Nephron (organoid): ENCODE measurements at regions not wholly inside any gene's neighbourhood (a gene's known extent, or its start where the extent isn't known, plus 50 kb on each side); places are given as distances from the start of the nearest gene placed in this dataset.

ENCODE experiments used
- H3K27ac Mint-ChIP-seq, 3 experiments: 2 replicates each; pipeline ENCODE4 v1.8.0; 2020; ENCODE audit warnings: mixed read lengths in 3 of 3, mild to moderate bottlenecking in 2 of 3, moderate library complexity in 1 of 3
- H3K27me3 Mint-ChIP-seq: 2 replicates; pipeline ENCODE4 v1.8.0; 2021; ENCODE audit warnings: low read depth, mild to moderate bottlenecking, moderate library complexity, mixed read lengths
- H3K36me3 Mint-ChIP-seq: 2 replicates; pipeline ENCODE4 v1.8.0; 2020; ENCODE audit warnings: low read depth, mixed read lengths
- H3K4me1 Mint-ChIP-seq: 2 replicates; pipeline ENCODE4 v1.8.0; 2020; ENCODE audit warnings: mixed read lengths
- H3K4me3 Mint-ChIP-seq, 3 experiments: 2 replicates each; pipeline ENCODE4 v1.8.0; 2020; ENCODE audit warnings: mild to moderate bottlenecking in 3 of 3, mixed read lengths in 3 of 3, moderate library complexity in 2 of 3
- H3K9me3 Mint-ChIP-seq: 2 replicates; pipeline ENCODE4 v1.8.0; 2020; ENCODE audit warnings: mixed read lengths
- TF ChIP-seq, protein P1 (sequence below), 3 experiments: fragments of 200-600 bp; sonication (generic); IDR thresholded peaks; one replicate each; pipeline ENCODE4 v1.5.0; 2021; ENCODE audit warnings: antibody characterized with exemption in 3 of 3; ENCODE audit not compliant: unreplicated experiment in 3 of 3

GRCh38 chr1:244186372-244186771 is 135.3 kb downstream of the ZBTB18 start:
- TF ChIP-seq, protein P1, sequence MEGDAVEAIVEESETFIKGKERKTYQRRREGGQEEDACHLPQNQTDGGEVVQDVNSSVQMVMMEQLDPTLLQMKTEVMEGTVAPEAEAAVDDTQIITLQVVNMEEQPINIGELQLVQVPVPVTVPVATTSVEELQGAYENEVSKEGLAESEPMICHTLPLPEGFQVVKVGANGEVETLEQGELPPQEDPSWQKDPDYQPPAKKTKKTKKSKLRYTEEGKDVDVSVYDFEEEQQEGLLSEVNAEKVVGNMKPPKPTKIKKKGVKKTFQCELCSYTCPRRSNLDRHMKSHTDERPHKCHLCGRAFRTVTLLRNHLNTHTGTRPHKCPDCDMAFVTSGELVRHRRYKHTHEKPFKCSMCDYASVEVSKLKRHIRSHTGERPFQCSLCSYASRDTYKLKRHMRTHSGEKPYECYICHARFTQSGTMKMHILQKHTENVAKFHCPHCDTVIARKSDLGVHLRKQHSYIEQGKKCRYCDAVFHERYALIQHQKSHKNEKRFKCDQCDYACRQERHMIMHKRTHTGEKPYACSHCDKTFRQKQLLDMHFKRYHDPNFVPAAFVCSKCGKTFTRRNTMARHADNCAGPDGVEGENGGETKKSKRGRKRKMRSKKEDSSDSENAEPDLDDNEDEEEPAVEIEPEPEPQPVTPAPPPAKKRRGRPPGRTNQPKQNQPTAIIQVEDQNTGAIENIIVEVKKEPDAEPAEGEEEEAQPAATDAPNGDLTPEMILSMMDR (IDR thresholded peaks at IDR 0.05; ENCODE audit: unreplicated experiment in 3 of 3) = no peak
- peaks cover 8% of the 10 kb centered on the region for H3K9me3 Mint-ChIP-seq
- H3K27me3 Mint-ChIP-seq = no peaks in the 10 kb centered on the region
- H3K4me1 Mint-ChIP-seq = no peaks in the 10 kb centered on the region
- H3K4me3 Mint-ChIP-seq = no peak overlapping the region
- H3K27ac Mint-ChIP-seq = no peak overlapping the region
- H3K36me3 Mint-ChIP-seq = no peaks in the 10 kb centered on the region

DNA sequence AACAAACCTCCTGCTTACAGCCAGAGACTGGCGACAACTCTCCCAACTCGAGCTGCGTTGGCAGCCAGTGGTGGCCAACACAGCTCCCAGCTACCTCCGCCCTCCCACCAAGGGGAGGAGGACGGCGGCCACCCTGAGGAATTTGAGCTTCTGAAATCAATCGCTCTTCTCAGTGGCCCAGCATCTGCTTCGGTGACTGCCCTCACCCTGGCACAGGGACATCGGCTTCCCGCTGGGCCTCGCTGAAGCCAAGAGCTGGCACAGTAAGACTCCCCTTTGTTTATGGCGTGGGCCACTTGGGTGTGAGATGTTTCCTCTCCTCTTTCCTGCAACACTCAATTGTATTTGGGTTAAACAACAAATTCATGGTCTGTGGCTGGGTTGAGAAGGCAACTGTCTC is 136.2 kb downstream of the ZBTB18 start:
- TF ChIP-seq, protein P1 (IDR thresholded peaks at IDR 0.05; ENCODE audit: unreplicated experiment in 3 of 3) = no peak
- peaks cover 8% of the 10 kb centered on the region for H3K9me3 Mint-ChIP-seq
- H3K4me3 Mint-ChIP-seq = no peak overlapping the region
- H3K4me1 Mint-ChIP-seq = no peaks in the 10 kb centered on the region
- H3K36me3 Mint-ChIP-seq = no peaks in the 10 kb centered on the region
- no peaks in the 10 kb centered on the region for H3K27me3 Mint-ChIP-seq
- H3K27ac Mint-ChIP-seq = no peak overlapping the region

DNA sequence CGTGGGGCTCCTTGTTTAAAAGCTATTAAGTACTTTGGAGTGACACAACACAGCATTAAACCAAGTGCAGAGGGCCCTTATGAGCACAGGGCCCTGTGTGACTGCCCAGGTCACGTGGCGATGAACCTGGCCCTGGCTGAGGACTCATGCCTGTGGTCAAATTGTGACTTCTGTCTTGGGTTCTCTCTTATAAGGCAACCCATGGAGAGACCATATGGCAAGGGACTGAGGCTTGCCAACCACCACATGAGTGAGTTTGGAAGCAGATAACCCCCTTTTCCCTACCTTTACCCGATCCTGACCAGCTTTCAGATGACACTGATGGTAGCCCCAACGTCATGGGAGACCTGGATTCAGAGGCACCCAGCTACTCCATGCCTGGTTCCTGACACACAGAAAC is 140.5 kb downstream of the ZBTB18 start:
- H3K27me3 Mint-ChIP-seq = no peaks in the 10 kb centered on the region
- no peak overlapping the region for H3K4me3 Mint-ChIP-seq
- H3K36me3 Mint-ChIP-seq = no peaks in the 10 kb centered on the region
- H3K9me3 Mint-ChIP-seq = peaks cover 8% of the 10 kb centered on the region
- no peak overlapping the region for H3K27ac Mint-ChIP-seq
- H3K4me1 Mint-ChIP-seq = no peaks in the 10 kb centered on the region
- TF ChIP-seq, protein P1 (IDR thresholded peaks at IDR 0.05; ENCODE audit: unreplicated experiment in 3 of 3) = no peak

DNA sequence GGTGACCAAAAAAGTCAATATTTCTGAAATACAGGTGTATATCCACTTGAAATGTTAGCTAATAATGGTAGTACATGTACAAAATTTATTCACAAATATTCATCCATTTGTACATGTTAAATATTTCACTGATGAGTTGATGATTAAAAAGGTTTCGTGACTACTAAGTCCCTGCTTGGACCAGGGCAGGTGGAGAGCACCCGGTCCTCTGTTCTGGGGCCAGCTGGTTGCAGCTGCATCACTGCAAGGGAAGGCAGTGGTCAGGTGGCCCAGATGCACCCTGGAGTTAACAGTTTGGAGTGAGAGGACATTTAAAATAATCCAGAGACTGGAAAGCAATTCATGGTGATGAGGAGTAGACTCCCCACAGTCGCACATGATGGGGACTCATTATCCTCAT is 141.2 kb downstream of the ZBTB18 start:
- TF ChIP-seq, protein P1 (IDR thresholded peaks at IDR 0.05; ENCODE audit: unreplicated experiment in 3 of 3) = no peak
- H3K4me3 Mint-ChIP-seq = no peak overlapping the region
- no peaks in the 10 kb centered on the region for H3K27me3 Mint-ChIP-seq
- peaks cover 8% of the 10 kb centered on the region for H3K9me3 Mint-ChIP-seq
- peaks cover 6% of the 10 kb centered on the region for H3K4me1 Mint-ChIP-seq
- H3K27ac Mint-ChIP-seq = no peak overlapping the region
- H3K36me3 Mint-ChIP-seq = no peaks in the 10 kb centered on the region

DNA sequence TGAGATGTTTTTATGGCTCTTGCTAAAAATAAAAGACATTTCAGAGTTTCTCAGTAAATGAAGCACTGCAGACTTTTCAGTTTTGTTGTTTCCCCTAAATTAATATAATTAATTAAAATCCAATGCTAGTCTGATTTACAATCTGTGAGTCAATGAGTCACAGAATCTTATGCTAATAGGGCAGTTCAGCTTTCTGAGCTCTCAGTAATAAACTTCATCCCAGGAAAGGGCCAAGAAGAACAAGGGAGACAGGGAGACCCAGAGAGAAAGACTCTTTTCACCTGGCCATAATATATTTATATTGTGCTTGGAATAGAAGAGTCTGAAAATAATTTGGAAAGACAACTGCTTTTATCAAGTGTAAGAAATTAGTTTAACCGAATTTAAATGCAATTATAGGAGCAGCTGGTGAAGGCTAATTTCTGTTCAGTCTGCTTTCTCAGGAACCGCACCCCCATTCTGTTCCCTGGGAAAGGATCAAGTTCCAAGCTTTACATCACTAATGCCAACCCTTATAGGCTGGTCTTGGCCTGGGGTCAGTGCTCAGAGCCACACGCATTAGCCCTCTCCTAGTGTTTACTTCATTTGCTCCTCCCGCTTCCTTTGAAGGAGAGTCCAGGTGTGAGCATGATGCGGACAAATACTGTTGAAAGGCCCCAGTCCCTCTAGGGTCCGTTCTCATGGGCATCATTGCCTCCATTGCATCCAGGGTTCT is 145.6 kb downstream of the ZBTB18 start:
- Mint-ChIP-seq H3K27me3 (no peaks in the 10 kb centered on the region), H3K9me3 (no peaks in the 10 kb centered on the region), H3K4me3 (no peak overlapping the region), H3K36me3 (no peaks in the 10 kb centered on the region), H3K4me1 (peaks cover 21% of the 10 kb centered on the region), H3K27ac (peak overlapping the region in 1 of 3 experiments; percentile 58)
- TF ChIP-seq, protein P1 (IDR thresholded peaks at IDR 0.05; ENCODE audit: unreplicated experiment in 3 of 3) = no peak

- Mint-ChIP-seq H3K4me1 (peaks cover 21% of the 10 kb centered on the region), H3K27me3 (no peaks in the 10 kb centered on the region), H3K36me3 (no peaks in the 10 kb centered on the region), H3K9me3 (no peaks in the 10 kb centered on the region), H3K4me3 (no peak overlapping the region), H3K27ac (peak overlapping the region in 1 of 3 experiments; percentile 40)
- TF ChIP-seq, protein P1 (IDR thresholded peaks at IDR 0.05; ENCODE audit: unreplicated experiment in 3 of 3) = no peak
Observed at GRCh38 chr1:244197851-244198375, 146.8 kb downstream of the ZBTB18 start.
